HCT116 (cell line): ENCODE measurements at regions not wholly inside any gene's neighbourhood (a gene's known extent, or its start where the extent isn't known, plus 50 kb on each side); places are given as distances from the start of the nearest gene placed in this dataset.

Experiments used
- ATAC-seq: fragments of 200-7000 bp; cut with Tn5 transposase; 2 replicates; pipeline ENCODE4 v1.9.1; 2020; ENCODE audit warnings: mild to moderate bottlenecking, moderate library complexity
- BruUV-seq: library from RNA; stranded (reverse); fragments of 400-500 nt; replicated peaks from 2 replicates; lab custom pipeline; 2021; lab: Mats Ljungman, UMichigan
- CTCF ChIA-PET: fragments of 300-600 bp; sonication (Branson Sonifier 250); formaldehyde crosslinking; loops from one replicate; lab custom pipeline; 2021; ENCODE audit warnings: antibody characterized with exemption; lab: Charles Lee
- POLR2A ChIA-PET: fragments of 300-600, 350-600 bp; sonication (Branson Sonifier 250); formaldehyde crosslinking; loops from one replicate; lab custom pipeline; 2021; ENCODE audit warnings: antibody characterized with exemption; lab: Charles Lee
- RAD21 ChIA-PET, 2 experiments: fragments of 300-600 bp; sonication (Branson Sonifier 250); formaldehyde crosslinking; loops; one replicate each; lab custom pipeline; 2023; ENCODE audit warnings: low total read pairs in 2 of 2; ENCODE audit not compliant: uncharacterized antibody in 2 of 2, unreplicated experiment in 2 of 2, low non-redundant PET in 1 of 2; lab: Charles Lee
- DNase-seq: peaks from one replicate; pipeline ENCODE4 v3.0.0-alpha.2; 2010; ENCODE audit warnings: low read depth, low spot score
- H2AFZ ChIP-seq: fragments of 200-600 bp; shearing (Covaris generic), sonication (generic); 2 replicates; pipeline ENCODE4 v1.6.1; 2017; ENCODE audit warnings: low read depth, mixed run types, mixed read lengths, antibody characterized with exemption, low read length; ENCODE audit not compliant: poor library complexity, severe bottlenecking
- H3K27ac ChIP-seq: 2 replicates; pipeline ENCODE4 v1.5.1; 2012; ENCODE audit warnings: low read depth, low read length
- H3K27me3 ChIP-seq: fragments of 200-600 bp; sonication (generic); 2 replicates; pipeline ENCODE4 v1.6.1; 2016; ENCODE audit warnings: mixed run types, low read length, mixed read lengths; ENCODE audit not compliant: insufficient read depth
- H3K36me3 ChIP-seq, 2 experiments: fragments of 200-500 bp in 1 of 2; fragments of 200-600 bp in 1 of 2; sonication (Bioruptor generic) in 1 of 2; sonication (generic) in 1 of 2; 2 replicates each; pipeline versions ENCODE4 v1.5.1 to v1.6.1; 2014 to 2016; ENCODE audit warnings: low read length in 2 of 2, inconsistent platforms in 1 of 2, mixed read lengths in 1 of 2, mixed run types in 1 of 2; ENCODE audit not compliant: insufficient read depth in 2 of 2, control insufficient read depth in 1 of 2
- H3K4me1 ChIP-seq, 2 experiments: fragments of 200-600 bp in 1 of 2; sonication (generic) in 1 of 2; 2 replicates each; pipeline versions ENCODE4 v1.5.1 to v1.6.1; 2012 to 2017; ENCODE audit warnings: low read length in 2 of 2, inconsistent platforms in 1 of 2, mild to moderate bottlenecking in 1 of 2, mixed read lengths in 1 of 2, mixed run types in 1 of 2, moderate library complexity in 1 of 2; ENCODE audit not compliant: insufficient read depth in 2 of 2, control insufficient read depth in 1 of 2
- H3K4me2 ChIP-seq: fragments of 200-600 bp; sonication (generic); 2 replicates; pipeline ENCODE4 v1.6.1; 2017; ENCODE audit warnings: mixed run types, low read length, mixed read lengths
- H3K4me3 ChIP-seq, 2 experiments: fragments of 200-600 bp in 1 of 2; sonication (generic) in 1 of 2; replicated peaks in 1 of 2; 2 replicates each; pipeline ENCODE4 v1.5.1; 2011 to 2016; ENCODE audit warnings: low read length in 2 of 2, control low read depth in 1 of 2, low read depth in 1 of 2, mild to moderate bottlenecking in 1 of 2, mixed read lengths in 1 of 2, mixed run types in 1 of 2
- H3K79me2 ChIP-seq: fragments of 200-600 bp; sonication (generic); 2 replicates; pipeline ENCODE4 v1.6.1; 2017; ENCODE audit warnings: mild to moderate bottlenecking, mixed run types, low read length, moderate library complexity, mixed read lengths; ENCODE audit not compliant: insufficient read depth
- H3K9ac ChIP-seq: fragments of 200-600 bp; sonication (generic); 2 replicates; pipeline ENCODE4 v1.6.1; 2016; ENCODE audit warnings: low read length, mixed read lengths
- H3K9me2 ChIP-seq: fragments of 200-600 bp; sonication (generic), shearing (Covaris generic); 2 replicates; pipeline ENCODE4 v1.6.1; 2017; ENCODE audit warnings: mixed run types, mild to moderate bottlenecking, moderate library complexity; ENCODE audit not compliant: insufficient read depth
- H3K9me3 ChIP-seq, 2 experiments: fragments of 200-500 bp in 1 of 2; fragments of 200-600 bp in 1 of 2; sonication (Bioruptor generic) in 1 of 2; sonication (generic) in 1 of 2; 2 replicates each; pipeline ENCODE4 v1.6.1; 2014 to 2017; ENCODE audit warnings: low read length in 2 of 2, mixed read lengths in 2 of 2, inconsistent platforms in 1 of 2, low read depth in 1 of 2, mild to moderate bottlenecking in 1 of 2, mixed run types in 1 of 2, moderate library complexity in 1 of 2; ENCODE audit not compliant: control insufficient read depth in 1 of 2, insufficient read depth in 1 of 2
- H4K20me1 ChIP-seq: fragments of 200-600 bp; sonication (generic), shearing (Covaris generic); 2 replicates; pipeline ENCODE4 v1.6.1; 2017; ENCODE audit warnings: mixed run types, mild to moderate bottlenecking, moderate library complexity; ENCODE audit not compliant: insufficient read depth
- ATF3 ChIP-seq: IDR thresholded peaks from 2 replicates; pipeline ENCODE4 v1.6.1; 2012
- CEBPB ChIP-seq: IDR thresholded peaks from 2 replicates; pipeline ENCODE4 v1.6.1; 2012; ENCODE audit warnings: low read depth
- CTCF ChIP-seq, 3 experiments: fragments of 200-600 bp in 1 of 3; sonication (generic) in 1 of 3; IDR thresholded peaks in 2 of 3; conservative IDR thresholded peaks in 1 of 3; 2 replicates each; pipeline ENCODE4 v1.5.1; 2012 to 2017; ENCODE audit warnings: low read depth in 2 of 3, low read length in 2 of 3, antibody characterized with exemption in 1 of 3, borderline replicate concordance in 1 of 3, control low read depth in 1 of 3, mild to moderate bottlenecking in 1 of 3, mixed read lengths in 1 of 3, mixed run types in 1 of 3, moderate library complexity in 1 of 3; ENCODE audit not compliant: insufficient read depth in 1 of 3
- ELF1 ChIP-seq: IDR thresholded peaks from 2 replicates; pipeline ENCODE4 v1.6.1; 2012; ENCODE audit warnings: low read depth, borderline replicate concordance
- EZH2 ChIP-seq: fragments of 200-600 bp; sonication (generic); IDR thresholded peaks from 2 replicates; pipeline ENCODE4 v1.6.1; 2017; ENCODE audit warnings: antibody characterized with exemption, mixed run types
- EZH2phosphoT487 ChIP-seq: fragments of 200-600 bp; IDR thresholded peaks from 2 replicates; pipeline ENCODE4 v1.6.1; 2018; ENCODE audit warnings: antibody characterized with exemption, borderline replicate concordance
- MAX ChIP-seq: IDR thresholded peaks from 2 replicates; pipeline ENCODE4 v1.6.1; 2012
- POLR2A ChIP-seq: IDR thresholded peaks from 2 replicates; pipeline ENCODE4 v1.7.0; 2011; ENCODE audit warnings: borderline replicate concordance; ENCODE audit not compliant: insufficient read depth, insufficient read length; ENCODE audit errors: extremely low read depth
- RAD21 ChIP-seq: IDR thresholded peaks from 2 replicates; pipeline ENCODE4 v1.6.1; 2012; ENCODE audit warnings: low read depth, mild to moderate bottlenecking
- REST ChIP-seq: IDR thresholded peaks from 2 replicates; pipeline ENCODE4 v1.6.1; 2012; ENCODE audit warnings: low read depth
- SIN3A ChIP-seq: IDR thresholded peaks from 2 replicates; pipeline ENCODE4 v1.6.1; 2012; ENCODE audit warnings: low read depth
- YY1 ChIP-seq: IDR thresholded peaks from 2 replicates; pipeline ENCODE4 v1.6.1; 2011; ENCODE audit warnings: low read length, low read depth, moderate library complexity, mild to moderate bottlenecking; ENCODE audit not compliant: insufficient replicate concordance; ENCODE audit errors: extremely low read depth
- ZBTB33 ChIP-seq: IDR thresholded peaks from 2 replicates; pipeline ENCODE4 v1.6.1; 2011; ENCODE audit warnings: mild to moderate bottlenecking, low read length, moderate library complexity; ENCODE audit not compliant: insufficient replicate concordance; ENCODE audit errors: extremely low read depth
- ZFX ChIP-seq: fragments of 450-650 bp; IDR thresholded peaks from 2 replicates; pipeline ENCODE4 v1.6.1; 2017
- ZNF274 ChIP-seq: fragments of 200-500 bp; sonication (Bioruptor generic); IDR thresholded peaks from 2 replicates; pipeline ENCODE4 v1.6.1; 2014; ENCODE audit warnings: mild to moderate bottlenecking, low read depth, low read length, inconsistent platforms
- intact Hi-C: fragments of 100-400 bp; cut with micrococcal nuclease; formaldehyde crosslinking; loops from 2 replicates; pipeline ENCODE4 v1.10.0; 2022

GRCh38 chr4:111020961-111021360 is 398.1 kb upstream of the PITX2 start:
- Histone ChIP-seq H3K4me3 (no peak overlapping the region), H3K9me2 (no peaks in the 10 kb centered on the region), H3K9ac (no peak overlapping the region), H3K27ac (no peak overlapping the region), H3K4me1 (no peaks in the 10 kb centered on the region), H3K36me3 (no peaks in the 10 kb centered on the region), H3K27me3 (no peaks in the 10 kb centered on the region), H3K79me2 (no peaks in the 10 kb centered on the region), H3K9me3 (no peaks in the 10 kb centered on the region), H3K4me2 (no peak overlapping the region), H4K20me1 (no peaks in the 10 kb centered on the region), H2AFZ (no peak overlapping the region)
- intact Hi-C loops, result no loop called here
- no peak for ATAC-seq
- no peak for TF ChIP-seq CEBPB
- no peak for TF ChIP-seq ATF3
- no peak for TF ChIP-seq SIN3A
- TF ChIP-seq RAD21, result no peak
- no peak for TF ChIP-seq EZH2phosphoT487
- TF ChIP-seq ZBTB33, result no peak
- TF ChIP-seq ELF1, result no peak
- no peak for TF ChIP-seq ZNF274
- TF ChIP-seq POLR2A, result no peak
- no peak for TF ChIP-seq ZFX
- TF ChIP-seq MAX, result no peak
- no peak for TF ChIP-seq CTCF (IDR thresholded peaks at IDR 0.05 in 2 of 3, conservative IDR thresholded peaks at IDR 0.05 in 1 of 3; ENCODE audit: borderline replicate concordance in 1 of 3, insufficient read depth in 1 of 3, low read depth in 2 of 3, low read length in 2 of 3)
- no peak for TF ChIP-seq REST
- TF ChIP-seq YY1, result no peak
- no peak for TF ChIP-seq EZH2
- no peak for DNase-seq
- CTCF ChIA-PET, result no interaction called here
- POLR2A ChIA-PET, result no interaction called here
- RAD21 ChIA-PET, result no interaction called here
- BruUV-seq, result no TSS peak
